HG02981 (cell line): ENCODE measurements at regions not wholly inside any gene's neighbourhood (a gene's known extent, or its start where the extent isn't known, plus 50 kb on each side); places are given as distances from the start of the nearest gene placed in this dataset.

Experiments
- ATAC-seq: cut with Tn5 transposase; IDR thresholded peaks from one replicate; pipeline ENCODE4 v1.9.1; 2021; ENCODE audit warnings: mild to moderate bottlenecking, moderate library complexity; ENCODE audit not compliant: unreplicated experiment

DNA sequence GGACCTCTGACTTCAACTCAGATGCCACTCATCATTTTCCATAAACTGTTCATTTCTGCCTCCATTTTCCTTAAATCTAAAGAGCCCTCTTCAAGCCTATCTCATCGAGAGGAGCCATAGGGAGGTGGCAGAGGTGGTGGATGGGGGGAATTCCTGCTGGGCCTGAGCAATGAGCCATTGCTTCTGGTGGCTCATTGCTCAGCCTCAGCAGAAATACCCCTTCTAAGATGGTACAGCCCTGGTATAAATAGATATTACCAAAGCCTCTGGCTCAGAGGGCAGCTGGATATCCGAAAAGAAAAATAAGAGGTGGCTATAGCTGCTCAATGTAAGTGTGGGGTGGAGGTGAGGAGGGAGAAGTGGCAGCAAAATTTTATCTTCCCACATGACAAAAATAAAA is 313.5 kb downstream of the CAAP1 start:
- no peak for ATAC-seq

DNA sequence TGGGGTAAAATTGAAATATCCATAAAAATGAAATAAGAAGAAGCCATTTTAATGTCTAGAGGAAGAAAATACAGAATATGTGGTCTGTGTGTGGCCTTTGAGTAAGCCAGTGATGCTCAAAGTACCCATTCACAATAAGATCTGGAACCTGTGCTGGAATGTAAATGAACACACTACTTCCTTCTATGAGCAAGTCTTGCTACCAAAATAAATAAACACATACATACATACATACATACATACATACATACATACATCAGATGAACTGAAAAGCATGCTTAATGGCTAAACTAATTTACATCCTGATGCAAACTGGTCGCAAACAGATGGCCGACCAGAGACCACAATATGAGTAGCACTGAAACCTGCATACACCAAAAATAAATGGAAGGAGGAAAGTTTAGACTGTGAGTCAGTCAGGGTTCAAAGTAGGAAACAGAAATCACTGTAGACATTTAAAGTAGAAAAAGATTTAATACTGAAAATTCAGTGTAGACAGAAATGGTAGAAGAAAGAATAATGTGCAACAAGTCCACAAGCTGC is 317.6 kb downstream of the CAAP1 start:
- no peak for ATAC-seq

DNA sequence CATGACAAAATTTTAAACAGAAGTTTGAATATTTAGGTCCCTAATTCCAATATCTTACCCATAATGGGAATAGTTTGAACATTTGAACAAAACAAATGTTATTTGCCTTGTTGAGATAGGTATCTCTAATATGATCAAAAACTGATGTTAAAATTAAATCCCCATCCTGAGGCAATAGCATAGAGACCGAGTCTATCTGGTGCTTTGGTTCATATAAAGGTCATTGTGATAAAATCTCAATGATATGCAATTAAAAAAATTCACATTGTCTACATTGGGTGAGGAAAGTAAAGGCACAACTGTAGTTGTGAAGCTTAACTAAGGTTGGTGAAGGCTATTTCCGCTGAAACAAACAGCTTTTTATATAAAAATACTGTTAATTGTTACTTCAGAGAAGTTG is 318.3 kb downstream of the CAAP1 start:
- ATAC-seq: no peak

DNA sequence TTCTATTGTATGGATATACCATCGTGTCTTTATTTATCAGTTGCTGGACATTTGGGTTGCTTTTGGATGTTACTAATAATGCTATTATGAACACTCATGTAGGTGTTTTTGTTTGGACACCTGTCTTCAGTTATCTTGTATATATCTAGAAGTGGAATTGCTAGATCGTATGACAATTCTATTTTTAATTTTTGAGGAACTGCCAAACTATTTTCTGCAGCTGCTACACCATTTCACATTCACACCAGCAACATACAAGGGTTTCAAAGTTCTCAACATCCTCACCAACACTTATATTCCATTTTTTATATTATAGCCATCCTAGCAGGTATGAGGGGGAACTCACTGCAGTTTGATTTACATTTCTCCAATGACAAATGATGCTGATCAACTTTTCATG is 324.6 kb downstream of the CAAP1 start:
- no peak for ATAC-seq

DNA sequence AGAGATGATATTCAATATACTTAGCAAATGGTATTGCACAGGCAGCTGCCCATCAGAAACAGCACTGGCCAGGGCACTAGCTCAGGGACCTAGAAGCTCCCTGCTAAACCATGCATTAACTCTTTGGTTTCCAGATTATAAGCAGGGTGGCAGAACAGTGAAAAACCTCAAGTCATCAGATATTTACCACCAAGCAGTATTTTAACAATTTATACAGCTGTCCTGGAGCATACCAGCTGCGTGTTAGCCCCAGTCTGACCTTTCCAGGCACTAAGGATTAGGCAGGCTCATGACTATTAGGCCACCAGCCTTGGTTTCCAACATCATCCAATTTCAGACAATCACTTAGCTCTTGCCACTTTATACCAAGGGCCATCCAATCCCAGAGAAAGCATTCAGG is 326.5 kb downstream of the CAAP1 start:
- ATAC-seq: no peak

DNA sequence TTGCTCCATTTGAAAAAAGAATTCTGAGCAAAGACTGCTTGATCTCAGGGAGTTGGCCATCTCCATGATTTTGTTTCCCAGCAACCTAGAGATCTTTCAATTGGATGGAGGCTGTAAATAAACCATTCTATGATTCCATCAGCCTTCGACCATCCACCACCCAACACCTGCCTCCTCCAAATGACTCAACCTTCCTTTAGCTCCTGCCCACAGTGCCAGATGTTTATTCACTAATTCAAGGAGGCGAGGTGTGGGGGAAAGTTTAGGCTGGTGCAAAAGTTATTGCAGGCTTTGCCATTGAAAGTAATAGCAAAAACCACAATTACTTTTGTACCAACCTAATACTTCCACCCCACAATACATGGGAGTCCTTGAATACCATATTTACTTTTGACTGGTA is 327.5 kb downstream of the CAAP1 start:
- ATAC-seq: no peak

DNA sequence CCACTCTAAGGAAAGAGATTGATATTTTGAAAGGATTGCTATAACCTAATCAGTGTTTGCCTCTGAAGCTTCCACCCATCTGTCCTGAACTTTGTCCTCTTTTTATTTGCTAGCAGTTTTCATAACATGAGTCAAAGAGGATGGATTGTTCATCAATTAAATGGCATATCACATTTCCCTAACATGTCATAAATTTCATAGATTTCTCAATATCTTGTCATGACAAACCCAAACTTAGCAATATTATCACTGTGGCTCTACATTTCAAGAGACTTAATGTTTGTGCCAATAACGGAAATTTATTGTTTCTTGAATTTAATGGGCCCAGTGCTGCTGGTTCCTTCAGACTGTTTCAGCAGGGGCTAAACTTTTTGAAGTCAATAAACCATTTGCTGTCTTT is 330.3 kb downstream of the CAAP1 start:
- ATAC-seq: no peak

DNA sequence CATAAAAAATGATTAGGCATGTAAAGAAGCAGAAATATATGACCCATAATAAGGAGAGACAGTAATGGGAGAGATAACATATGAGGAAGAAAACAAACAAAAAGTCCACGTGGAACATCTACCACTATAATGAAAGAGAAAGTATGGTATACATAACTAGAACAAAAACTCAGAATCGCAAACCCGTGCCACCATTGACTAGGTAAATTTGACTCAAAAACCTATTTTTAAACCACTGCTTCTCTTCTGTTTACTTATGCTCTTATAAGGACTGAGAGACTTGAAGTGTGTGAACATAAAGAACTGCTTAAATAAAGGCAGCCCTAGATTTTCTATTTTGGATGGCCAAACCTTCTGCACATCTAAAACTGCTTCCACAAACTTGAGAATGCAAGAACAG is 330.7 kb downstream of the CAAP1 start:
- ATAC-seq: no peak

DNA sequence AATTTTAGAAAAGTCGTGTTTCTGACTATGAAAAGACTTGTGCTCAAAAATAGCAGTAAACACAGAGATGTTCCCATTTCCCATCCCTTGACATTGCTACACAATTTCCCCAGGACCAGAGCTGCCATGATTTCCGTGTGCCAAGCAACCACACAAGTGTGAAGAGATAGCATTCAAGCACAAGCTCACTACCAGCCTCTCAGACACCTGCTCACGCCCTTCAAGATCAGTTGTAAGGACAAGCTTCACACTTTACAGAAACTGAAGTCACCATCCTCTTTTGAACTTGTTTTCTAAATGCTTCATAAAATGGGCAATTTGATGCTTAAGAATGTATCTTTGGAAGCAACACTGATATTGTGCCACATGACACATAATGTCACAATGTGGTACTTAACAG is 333.1 kb downstream of the CAAP1 start:
- ATAC-seq: no peak

DNA sequence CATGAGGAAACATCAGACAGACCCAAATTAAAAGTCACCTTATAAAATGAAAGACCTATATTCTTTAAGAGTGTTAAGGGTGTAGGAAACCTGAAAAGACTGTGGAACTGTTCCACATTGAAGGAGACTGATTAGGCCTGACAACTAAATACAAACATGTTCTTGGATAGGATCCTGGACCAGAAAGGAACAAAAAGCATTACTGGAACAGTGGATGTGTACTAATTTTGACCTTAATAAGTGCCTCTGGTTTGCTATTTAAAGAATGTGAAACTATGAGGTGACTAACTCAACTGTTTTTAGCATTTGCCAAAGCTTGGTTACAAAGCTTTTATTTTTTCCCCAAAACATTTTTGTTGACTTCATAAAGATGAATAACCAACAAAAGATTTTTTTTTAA is 340.6 kb downstream of the CAAP1 start:
- no peak for ATAC-seq

DNA sequence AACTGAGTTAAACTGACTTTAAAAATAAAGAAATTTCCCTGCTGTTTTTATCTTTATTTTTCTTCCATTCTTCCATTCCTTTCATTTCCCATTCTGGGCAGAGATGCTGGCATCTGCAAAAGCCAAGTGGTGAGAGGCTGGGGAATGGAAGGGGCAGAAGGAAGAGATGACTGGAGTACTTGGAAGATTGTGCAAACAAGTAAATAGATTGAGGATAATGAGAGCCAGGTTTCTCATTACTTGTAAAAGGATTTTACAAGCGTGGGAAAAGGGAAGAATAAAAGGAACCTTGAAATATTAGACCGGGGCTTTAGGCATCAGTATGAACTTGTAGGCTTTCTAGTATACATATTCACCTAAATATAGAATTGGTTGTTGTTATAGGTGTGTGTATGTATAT is 341.2 kb downstream of the CAAP1 start:
- ATAC-seq: no peak

DNA sequence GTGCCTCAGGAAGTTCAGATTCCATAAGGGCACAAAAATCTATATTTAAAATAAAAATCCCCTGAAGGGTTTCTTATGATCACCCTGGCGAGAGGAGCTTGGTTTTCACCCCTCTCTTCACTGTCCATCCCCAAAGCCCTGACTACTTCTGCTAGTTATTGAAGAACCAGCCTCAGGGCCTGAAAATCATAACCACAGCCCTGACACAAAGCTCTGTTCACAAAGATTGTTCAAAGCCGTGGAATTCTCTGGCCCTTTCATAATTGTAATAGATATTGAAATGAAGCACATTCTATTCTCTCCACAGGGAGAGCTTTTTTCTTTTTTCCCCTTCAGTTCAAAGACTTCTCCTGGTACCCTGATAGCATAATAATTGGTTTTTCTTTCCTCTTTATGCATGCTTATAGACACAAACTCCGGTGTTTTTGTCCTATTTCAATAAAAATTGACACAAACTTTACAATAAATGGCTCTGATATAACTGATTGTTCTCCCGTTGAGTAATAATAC is 343.8 kb downstream of the CAAP1 start:
- ATAC-seq: no peak

DNA sequence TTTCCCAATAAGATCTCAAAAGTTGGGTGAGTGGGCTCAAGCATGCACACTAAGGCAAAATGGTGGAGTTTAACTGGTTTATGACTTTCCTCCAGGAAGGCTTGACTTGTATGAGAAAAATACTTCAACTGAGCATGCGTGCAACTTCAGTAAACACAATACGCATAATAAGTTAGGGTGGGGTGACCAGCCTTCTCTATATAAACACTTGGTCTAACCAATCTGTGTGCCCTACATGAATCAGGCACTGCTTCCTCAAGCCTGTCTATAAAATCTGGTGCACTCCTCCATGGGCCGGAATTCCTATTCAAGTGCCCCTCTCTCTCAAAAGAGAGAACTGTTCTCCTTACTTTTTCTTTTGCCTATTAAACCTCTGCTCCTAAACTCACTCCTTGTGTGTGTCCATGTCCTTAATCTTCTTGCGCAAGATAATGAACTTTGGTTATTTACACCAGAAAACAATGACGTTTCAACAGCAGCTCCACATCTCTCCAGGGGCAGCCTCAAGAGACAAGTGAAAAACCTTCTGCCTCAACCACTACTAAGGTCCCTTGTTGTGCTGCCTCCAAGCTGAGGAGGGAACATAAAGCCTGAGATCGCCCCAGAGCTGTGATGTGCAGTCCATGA is 352.6 kb downstream of the CAAP1 start:
- ATAC-seq: no peak

DNA sequence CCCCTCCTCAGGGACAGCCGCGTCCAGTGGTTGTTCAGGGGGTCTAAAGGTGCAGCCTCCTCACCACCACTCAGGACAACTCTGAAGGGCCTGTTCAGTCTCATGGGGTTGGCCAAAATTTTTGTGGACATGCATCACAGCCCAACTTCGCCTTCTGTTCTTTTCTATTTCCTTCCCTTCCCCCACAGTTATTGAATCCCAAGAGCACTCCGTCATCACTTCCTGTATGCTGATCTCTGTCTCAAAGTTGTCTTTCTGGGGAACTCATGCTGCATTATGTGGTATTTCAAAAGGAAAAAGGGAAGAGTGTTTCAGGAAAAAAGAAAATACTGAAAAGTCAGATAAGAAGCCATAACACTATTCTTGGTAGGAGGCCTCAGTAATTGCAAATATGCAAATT is 355.4 kb downstream of the CAAP1 start:
- ATAC-seq: no peak

DNA sequence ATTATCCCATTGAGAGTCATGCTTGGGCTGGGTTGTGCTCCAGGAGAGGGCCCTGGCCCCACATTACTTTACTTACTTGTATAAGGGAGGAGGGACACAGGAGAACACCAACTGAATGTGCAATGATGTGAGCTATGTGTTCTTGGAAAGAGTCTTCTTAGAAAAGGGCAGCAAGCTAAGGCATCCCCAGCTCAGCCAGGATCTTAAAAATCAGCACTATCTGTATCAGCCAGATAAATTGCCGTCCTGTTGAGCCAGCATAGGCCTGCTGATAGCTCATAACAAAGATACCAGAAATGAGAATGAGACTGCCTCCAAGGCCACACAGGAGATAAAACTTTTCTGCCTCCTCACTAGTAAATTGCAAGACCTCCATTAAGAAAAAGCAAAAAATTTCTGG is 357.5 kb downstream of the CAAP1 start:
- ATAC-seq: no peak

DNA sequence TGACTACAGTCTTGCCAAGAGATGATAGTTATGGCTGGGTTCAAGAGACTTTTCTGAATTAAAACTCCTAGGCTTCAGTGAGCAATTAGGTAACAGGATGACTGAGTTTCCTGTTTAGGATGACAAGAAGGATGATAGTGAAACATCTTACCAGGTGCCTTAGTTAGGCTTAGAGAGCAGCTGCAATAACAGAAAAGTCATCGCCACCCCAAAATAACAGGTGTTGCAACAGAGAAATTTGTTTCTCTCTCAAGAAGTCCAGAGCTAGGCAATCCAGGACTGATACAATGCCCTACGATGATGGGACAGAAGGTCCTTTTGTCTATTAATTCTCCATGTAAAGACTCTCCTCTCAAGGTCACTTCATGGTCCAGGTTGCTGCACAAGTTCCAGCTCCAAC is 361.8 kb downstream of the CAAP1 start:
- no peak for ATAC-seq

DNA sequence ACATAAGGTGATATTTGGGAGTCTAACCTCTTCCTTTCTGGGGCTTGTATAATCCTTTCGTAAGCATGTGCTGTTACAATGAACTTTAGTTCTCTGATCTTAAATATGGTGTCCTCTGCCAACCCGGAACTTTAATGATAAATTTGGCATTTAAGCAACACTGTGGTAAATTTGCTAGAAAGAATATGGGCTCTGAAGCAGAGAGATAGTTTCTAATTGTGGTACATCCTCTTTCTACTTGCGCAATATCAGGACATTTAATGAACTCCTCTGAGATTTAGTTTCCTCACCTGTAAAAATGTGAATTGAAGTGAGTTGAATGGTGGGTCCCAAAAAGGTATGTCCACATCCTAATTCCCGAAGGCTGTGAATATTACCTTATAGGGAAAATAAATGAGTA is 364.7 kb downstream of the CAAP1 start:
- no peak for ATAC-seq

DNA sequence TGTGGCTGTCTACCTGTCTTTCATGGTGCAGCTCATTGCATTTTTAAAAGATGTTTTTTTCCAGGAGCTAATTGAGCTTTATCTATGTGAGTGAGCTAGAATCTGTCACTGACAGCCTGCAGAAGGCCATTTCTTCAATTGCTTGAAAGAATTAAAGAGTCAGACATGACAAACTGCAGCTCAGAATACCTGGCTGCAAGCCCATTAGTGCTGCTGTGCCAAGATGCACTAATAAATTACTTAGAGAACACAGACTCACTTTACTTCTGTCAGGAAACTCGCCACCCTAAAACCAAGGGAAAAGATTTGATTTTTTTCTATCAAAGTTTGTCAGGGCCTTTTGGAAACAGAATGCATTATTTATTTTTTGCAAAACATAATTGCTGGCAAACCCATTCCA is 368.3 kb downstream of the CAAP1 start:
- ATAC-seq: no peak

DNA sequence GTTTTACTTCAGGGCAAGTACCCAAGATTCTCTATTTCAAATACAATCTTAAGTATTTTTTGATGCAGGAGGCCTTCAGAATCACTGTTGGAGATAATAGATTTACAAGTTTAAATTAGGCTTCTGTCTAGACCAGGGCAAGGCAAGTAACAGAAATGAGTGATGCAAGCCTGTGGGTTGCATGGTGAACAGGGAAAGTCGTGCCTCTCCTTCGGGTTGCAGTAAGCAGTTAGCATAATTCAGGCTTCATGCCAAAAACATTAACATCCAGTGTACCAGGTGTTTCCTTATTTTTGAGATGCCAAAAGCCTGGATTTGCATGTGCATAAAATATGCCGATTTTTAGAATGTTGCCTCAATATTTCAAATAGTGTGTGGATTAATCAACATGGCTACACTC is 369.0 kb downstream of the CAAP1 start:
- ATAC-seq: no peak

DNA sequence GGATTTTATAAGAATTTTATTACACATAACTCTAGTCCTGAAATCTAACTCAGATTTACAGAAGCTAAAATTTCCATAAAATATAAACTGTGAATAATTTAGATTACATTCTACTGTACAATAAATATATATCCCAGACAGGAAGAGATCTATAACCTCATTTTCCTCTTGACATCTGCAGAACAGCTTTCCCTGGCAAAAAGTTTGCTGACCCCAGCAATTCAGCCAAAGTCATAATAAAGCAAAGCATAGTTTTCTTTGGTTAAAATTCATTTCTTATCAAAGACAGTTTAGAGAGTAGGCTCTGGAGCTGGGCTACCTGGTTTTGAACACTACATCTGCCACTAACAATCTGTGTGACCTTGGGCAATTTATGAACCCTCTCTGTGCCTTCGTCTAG is 372.5 kb downstream of the CAAP1 start:
- ATAC-seq: no peak

DNA sequence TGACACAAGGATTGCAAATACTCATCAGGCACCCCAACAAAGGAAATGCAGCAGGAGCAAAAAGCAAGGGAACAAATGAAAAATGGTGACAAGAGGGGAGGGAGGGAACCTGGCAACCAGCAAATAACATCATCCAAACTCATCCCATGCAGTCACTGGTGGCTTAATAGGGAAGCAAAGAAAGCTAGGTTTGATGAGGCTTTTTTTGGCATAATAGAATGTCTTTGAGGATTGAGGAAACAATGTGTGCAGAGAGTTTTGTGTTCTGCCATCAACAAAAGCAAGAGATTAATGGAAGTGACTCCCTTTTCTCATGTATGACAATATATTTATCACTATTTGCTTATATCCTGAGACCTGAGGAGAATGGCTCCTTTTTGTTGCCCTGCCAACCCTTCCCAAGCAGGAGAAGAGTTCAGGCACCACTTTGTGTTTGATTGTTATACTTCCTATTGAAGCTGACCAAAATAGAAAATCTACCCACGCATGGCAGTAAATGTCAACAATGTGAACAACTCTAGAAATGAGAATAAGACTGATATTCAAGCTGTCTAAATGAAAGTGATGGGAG is 375.7 kb downstream of the CAAP1 start:
- no peak for ATAC-seq

DNA sequence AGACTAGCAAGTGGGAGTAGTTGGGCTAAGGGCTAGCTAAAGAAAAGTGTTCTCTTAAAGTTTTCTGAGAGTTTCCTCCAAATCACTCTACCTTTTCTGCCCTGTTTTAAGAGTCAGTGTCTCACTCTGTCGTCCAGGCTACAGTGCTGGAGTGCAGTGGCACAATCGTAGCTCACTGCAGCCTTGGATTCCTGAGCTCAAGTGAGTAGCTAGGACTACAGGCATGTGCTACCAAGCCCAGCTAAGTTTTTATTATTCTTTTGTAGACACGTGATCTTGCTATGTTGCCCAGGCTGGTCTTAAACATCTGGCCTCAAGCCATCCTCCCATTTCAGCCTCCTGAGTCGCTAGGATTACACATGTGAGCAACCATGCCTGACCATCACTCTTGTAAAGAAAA is 378.9 kb downstream of the CAAP1 start:
- no peak for ATAC-seq

DNA sequence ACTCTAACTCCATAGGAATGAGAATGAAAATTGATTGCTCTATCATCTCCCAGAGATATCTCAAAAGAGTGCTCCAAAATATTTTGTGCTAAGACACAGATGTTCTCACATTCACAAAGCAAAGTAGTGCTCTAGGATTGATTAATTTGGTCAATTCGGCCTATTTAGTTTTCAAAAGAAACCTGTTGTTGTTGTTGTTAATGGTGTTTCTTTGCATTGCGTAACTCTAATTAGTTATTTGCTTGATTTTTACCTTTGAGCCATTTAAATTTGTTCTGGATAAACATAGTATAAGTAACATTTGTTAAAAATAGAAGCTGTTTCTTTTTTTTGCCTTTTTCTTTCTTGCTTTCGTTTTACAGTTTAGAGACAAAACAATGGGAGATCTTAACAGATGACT is 382.5 kb downstream of the CAAP1 start:
- no peak for ATAC-seq
